ENCODE measurements at regions not wholly inside any gene's neighbourhood (a gene's known extent, or its start where the extent isn't known, plus 50 kb on each side); places are given as distances from the start of the nearest gene placed in this dataset.
"Not testable (repeated sequence)": the region's sequence is repeated elsewhere in the genome, so short reads cannot be mapped to it uniquely, and the experiment has no call there.

DNA sequence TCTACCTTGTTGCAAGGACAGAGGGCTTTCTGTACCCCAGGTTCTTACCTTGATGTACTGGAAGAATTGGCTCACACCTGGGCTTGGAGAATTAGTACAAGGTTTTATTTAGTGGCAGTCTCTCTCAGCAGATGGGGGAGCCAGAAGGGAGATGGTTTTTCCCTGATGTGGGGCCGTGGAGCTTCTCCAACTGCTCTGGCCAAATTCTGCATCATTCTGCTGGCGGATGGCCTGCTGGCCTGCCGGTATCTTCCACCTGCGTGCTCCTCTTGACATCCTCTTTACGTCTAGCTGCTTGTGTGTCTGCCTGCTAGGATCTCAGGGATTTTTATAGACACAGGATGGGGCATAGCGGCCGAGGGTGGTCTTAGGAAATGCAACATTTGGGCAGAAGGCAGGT is 426.7 kb downstream of the KCNJ18 start:
- TF ChIP-seq POLR2AphosphoS5, TCF7L2 (IDR thresholded peaks at IDR 0.05; ENCODE audit: low read depth, low read length): not testable (repeated sequence)
- TF ChIP-seq, protein P1, sequence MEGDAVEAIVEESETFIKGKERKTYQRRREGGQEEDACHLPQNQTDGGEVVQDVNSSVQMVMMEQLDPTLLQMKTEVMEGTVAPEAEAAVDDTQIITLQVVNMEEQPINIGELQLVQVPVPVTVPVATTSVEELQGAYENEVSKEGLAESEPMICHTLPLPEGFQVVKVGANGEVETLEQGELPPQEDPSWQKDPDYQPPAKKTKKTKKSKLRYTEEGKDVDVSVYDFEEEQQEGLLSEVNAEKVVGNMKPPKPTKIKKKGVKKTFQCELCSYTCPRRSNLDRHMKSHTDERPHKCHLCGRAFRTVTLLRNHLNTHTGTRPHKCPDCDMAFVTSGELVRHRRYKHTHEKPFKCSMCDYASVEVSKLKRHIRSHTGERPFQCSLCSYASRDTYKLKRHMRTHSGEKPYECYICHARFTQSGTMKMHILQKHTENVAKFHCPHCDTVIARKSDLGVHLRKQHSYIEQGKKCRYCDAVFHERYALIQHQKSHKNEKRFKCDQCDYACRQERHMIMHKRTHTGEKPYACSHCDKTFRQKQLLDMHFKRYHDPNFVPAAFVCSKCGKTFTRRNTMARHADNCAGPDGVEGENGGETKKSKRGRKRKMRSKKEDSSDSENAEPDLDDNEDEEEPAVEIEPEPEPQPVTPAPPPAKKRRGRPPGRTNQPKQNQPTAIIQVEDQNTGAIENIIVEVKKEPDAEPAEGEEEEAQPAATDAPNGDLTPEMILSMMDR (IDR thresholded peaks at IDR 0.05) = not testable (repeated sequence)

Measured in Panc1 (cell line).